ENCODE measurements at regions not wholly inside any gene's neighbourhood (a gene's known extent, or its start where the extent isn't known, plus 50 kb on each side); places are given as distances from the start of the nearest gene placed in this dataset.

DNA sequence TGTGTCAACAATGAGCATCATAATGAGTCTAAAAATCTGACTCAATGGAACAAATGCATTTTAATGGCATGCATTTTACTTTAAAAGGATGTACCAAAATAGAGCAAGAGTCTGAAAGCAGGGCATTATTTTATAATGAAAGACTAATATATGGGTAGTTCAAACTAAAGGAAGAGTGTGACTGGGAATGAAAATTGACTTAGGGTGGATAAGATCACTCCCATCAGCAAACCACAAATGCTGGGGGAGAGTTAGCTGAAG, 114.7 kb downstream of the SOX4 start:
- H3K9me3 Mint-ChIP-seq (ENCODE audit: insufficient read depth) = no peaks in the 10 kb centered on the region
- H3K4me3 Mint-ChIP-seq = no peak overlapping the region
- Histone ChIP-seq H3K4me3 (ENCODE audit: control extremely low read depth in 1 of 5, extremely low read depth in 1 of 5, insufficient read depth in 1 of 5, low read depth in 2 of 5, low read length in 4 of 5) (no peak overlapping the region), H3K4me2 (replicated peaks; ENCODE audit: low read depth, low read length, poor library complexity, severe bottlenecking) (no peak overlapping the region), H3K27ac (ENCODE audit: low read length in 2 of 2) (no peak overlapping the region), H3K9me3 (ENCODE audit: control extremely low read depth in 1 of 3, control insufficient read depth in 2 of 3, insufficient read depth in 1 of 3, low read length in 2 of 3) (no peaks in the 10 kb centered on the region), H3K36me3 (replicated peaks in 1 of 2; ENCODE audit: control extremely low read depth in 1 of 2, control insufficient read depth in 1 of 2, extremely low read depth in 1 of 2, insufficient read depth in 2 of 2, low read length in 1 of 2) (no peaks in the 10 kb centered on the region), H3K9ac (ENCODE audit: low read length) (no peak overlapping the region), H4K20me1 (ENCODE audit: control insufficient read depth, insufficient read depth, low read length, poor library complexity, severe bottlenecking) (no peaks in the 10 kb centered on the region), H3K4me1 (ENCODE audit: control insufficient read depth in 2 of 2, insufficient read depth in 2 of 2, low read length in 2 of 2) (no peaks in the 10 kb centered on the region), H2AFZ (ENCODE audit: insufficient read depth, low read depth, low read length, poor library complexity, severe bottlenecking) (no peak overlapping the region), H3K27me3 (replicated peaks in 1 of 4; ENCODE audit: control extremely low read depth in 1 of 4, control insufficient read depth in 3 of 4, insufficient read depth in 4 of 4, low read length in 3 of 4) (no peaks in the 10 kb centered on the region), H3K79me2 (ENCODE audit: control insufficient read depth, insufficient read depth, low read length) (no peaks in the 10 kb centered on the region)
- H3K4me1 Mint-ChIP-seq = no peaks in the 10 kb centered on the region
- ChIA-PET POLR2A (no interaction called here), CTCF (no interaction called here)
- no peak for DNase-seq
- TF ChIP-seq, protein P1, sequence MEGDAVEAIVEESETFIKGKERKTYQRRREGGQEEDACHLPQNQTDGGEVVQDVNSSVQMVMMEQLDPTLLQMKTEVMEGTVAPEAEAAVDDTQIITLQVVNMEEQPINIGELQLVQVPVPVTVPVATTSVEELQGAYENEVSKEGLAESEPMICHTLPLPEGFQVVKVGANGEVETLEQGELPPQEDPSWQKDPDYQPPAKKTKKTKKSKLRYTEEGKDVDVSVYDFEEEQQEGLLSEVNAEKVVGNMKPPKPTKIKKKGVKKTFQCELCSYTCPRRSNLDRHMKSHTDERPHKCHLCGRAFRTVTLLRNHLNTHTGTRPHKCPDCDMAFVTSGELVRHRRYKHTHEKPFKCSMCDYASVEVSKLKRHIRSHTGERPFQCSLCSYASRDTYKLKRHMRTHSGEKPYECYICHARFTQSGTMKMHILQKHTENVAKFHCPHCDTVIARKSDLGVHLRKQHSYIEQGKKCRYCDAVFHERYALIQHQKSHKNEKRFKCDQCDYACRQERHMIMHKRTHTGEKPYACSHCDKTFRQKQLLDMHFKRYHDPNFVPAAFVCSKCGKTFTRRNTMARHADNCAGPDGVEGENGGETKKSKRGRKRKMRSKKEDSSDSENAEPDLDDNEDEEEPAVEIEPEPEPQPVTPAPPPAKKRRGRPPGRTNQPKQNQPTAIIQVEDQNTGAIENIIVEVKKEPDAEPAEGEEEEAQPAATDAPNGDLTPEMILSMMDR (IDR thresholded peaks at IDR 0.05) = no peak
- intact Hi-C loops (cut with micrococcal nuclease) = no loop called here
- ATAC-seq (ENCODE audit: low read depth) = no peak
- H3K27me3 Mint-ChIP-seq = peaks cover 4% of the 10 kb centered on the region
- no peak overlapping the region for H3K27ac Mint-ChIP-seq

DNA sequence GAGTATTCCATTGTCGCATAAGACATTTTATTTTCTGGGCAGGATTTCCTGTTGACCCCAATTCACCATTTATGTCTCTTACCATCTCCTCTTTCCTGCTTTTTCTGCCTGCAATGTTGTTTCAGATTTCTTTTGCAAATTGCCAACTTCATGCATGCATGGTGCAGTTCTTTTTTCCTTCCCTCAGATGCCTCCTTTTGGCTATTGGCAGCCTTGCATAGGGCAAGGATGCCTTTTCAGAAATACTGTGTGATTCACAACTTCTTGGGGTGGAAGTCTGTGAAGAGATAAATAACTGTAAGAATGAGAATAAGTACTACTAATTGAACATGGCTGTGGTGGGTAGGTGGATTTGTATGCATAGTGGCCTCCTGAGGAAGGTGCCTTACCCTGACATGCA, 116.7 kb downstream of the SOX4 start:
- H2AFZ ChIP-seq (ENCODE audit: insufficient read depth, low read depth, low read length, poor library complexity, severe bottlenecking) = no peak overlapping the region
- ChIA-PET CTCF (no interaction called here), POLR2A (no interaction called here)
- intact Hi-C loops (cut with micrococcal nuclease) = no loop called here
- no peak overlapping the region for H3K4me2 ChIP-seq (replicated peaks; ENCODE audit: low read depth, low read length, poor library complexity, severe bottlenecking)
- no peaks in the 10 kb centered on the region for H3K36me3 ChIP-seq (replicated peaks in 1 of 2; ENCODE audit: control extremely low read depth in 1 of 2, control insufficient read depth in 1 of 2, extremely low read depth in 1 of 2, insufficient read depth in 2 of 2, low read length in 1 of 2)
- no peak overlapping the region for H3K9ac ChIP-seq (ENCODE audit: low read length)
- no peaks in the 10 kb centered on the region for H3K9me3 ChIP-seq (ENCODE audit: control extremely low read depth in 1 of 3, control insufficient read depth in 2 of 3, insufficient read depth in 1 of 3, low read length in 2 of 3)
- WGBS (ENCODE audit: insufficient coverage) = no CpG with 5 or more reads among the region's 1 CpG
- H4K20me1 ChIP-seq (ENCODE audit: control insufficient read depth, insufficient read depth, low read length, poor library complexity, severe bottlenecking) = no peaks in the 10 kb centered on the region
- ATAC-seq (ENCODE audit: low read depth) (no peak), DNase-seq (no peak)
- Mint-ChIP-seq H3K4me3 (no peak overlapping the region), H3K27ac (no peak overlapping the region), H3K27me3 (peaks cover 8% of the 10 kb centered on the region), H3K9me3 (ENCODE audit: insufficient read depth) (no peaks in the 10 kb centered on the region), H3K4me1 (no peaks in the 10 kb centered on the region)
- no peaks in the 10 kb centered on the region for H3K4me1 ChIP-seq (ENCODE audit: control insufficient read depth in 2 of 2, insufficient read depth in 2 of 2, low read length in 2 of 2)
- no peak for TF ChIP-seq EZH2 (IDR thresholded peaks at IDR 0.05; ENCODE audit: borderline replicate concordance, insufficient read depth, low read depth, low read length, poor library complexity, severe bottlenecking)
- TF ChIP-seq, protein P1 (IDR thresholded peaks at IDR 0.05) = no peak
- H3K79me2 ChIP-seq (ENCODE audit: control insufficient read depth, insufficient read depth, low read length) = no peaks in the 10 kb centered on the region
- H3K27me3 ChIP-seq (replicated peaks in 1 of 4; ENCODE audit: control extremely low read depth in 1 of 4, control insufficient read depth in 3 of 4, insufficient read depth in 4 of 4, low read length in 3 of 4) = no peaks in the 10 kb centered on the region
- H3K4me3 ChIP-seq (ENCODE audit: control extremely low read depth in 1 of 5, extremely low read depth in 1 of 5, insufficient read depth in 1 of 5, low read depth in 2 of 5, low read length in 4 of 5) = no peak overlapping the region
- no peak overlapping the region for H3K27ac ChIP-seq (ENCODE audit: low read length in 2 of 2)

Data from B cell (primary cell).